GM12892 (cell line): ENCODE measurements at regions not wholly inside any gene's neighbourhood (a gene's known extent, or its start where the extent isn't known, plus 50 kb on each side); places are given as distances from the start of the nearest gene placed in this dataset.

Source experiments
- POLR2A ChIP-seq: IDR thresholded peaks from 2 replicates; pipeline ENCODE4 v1.6.1; 2011; ENCODE audit warnings: low read depth, low read length, control low read depth
- POLR2AphosphoS5 ChIP-seq: IDR thresholded peaks from 2 replicates; pipeline ENCODE4 v1.6.1; 2011; ENCODE audit warnings: low read depth, low read length, control low read depth
- TAF1 ChIP-seq: IDR thresholded peaks from 2 replicates; pipeline ENCODE4 v1.6.1; 2011; ENCODE audit warnings: low read depth, mild to moderate bottlenecking, control low read depth, low read length, borderline replicate concordance

GRCh38 chr17:65305778-65306177 lies 168.6 kb downstream of the RGS9 start:
- no peak for TF ChIP-seq POLR2A
- no peak for TF ChIP-seq TAF1
- TF ChIP-seq POLR2AphosphoS5: no peak
